GM19239 (cell line): ENCODE measurements at regions not wholly inside any gene's neighbourhood (a gene's known extent, or its start where the extent isn't known, plus 50 kb on each side); places are given as distances from the start of the nearest gene placed in this dataset.
"Not testable (repeated sequence)": the region's sequence is repeated elsewhere in the genome, so short reads cannot be mapped to it uniquely, and the experiment has no call there.

Source experiments
- DNase-seq: peaks from one replicate; pipeline ENCODE4 v3.0.0; 2011; ENCODE audit warnings: low spot score; ENCODE audit not compliant: insufficient read length
- FAIRE-seq: peaks from 2 replicates; lab custom pipeline; 2011; peaks lifted over from hg19 to GRCh38; lab: Jason Lieb, UNC

DNA sequence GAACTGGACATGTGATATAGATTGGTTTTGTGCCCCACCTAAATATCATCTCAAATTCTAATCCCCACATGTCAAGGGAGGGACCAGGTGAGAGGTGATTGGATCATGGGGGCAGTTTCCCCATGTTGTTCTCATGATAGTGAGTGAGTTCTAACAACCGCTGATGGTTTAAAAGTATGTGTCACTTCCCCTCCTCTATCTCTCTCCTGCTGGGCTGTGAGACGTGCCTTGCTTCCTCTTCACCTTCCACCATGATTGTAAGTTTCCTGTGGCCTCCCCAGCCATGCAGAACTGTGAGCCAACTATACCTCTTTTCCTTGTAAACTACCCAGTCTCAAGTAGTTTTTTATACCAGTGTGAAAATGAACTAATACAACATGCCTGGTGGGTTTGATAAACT, 1122.5 kb downstream of the TMEM121 start:
- not testable (repeated sequence) for FAIRE-seq, DNase-seq

DNA sequence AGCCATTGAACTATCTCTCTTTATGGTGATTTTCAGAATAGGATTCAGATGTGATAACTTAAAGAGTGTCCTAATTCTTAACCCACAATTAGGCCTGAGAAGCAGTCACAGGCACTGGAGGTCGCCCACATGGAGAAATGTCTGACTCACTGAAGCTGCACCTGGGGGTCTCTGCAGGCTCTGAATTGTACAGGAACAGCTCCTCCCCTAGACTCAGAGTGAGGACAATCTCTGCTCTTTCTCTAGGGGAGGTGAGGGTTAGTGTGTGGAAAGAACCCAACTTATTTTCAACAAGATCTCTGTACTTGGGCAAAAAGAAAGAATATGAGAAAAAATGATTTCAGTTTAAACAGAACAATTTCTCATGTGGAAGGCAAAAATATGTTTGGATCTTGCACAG, 1124.6 kb downstream of the TMEM121 start:
- FAIRE-seq: no peak
- DNase-seq: no peak

DNA sequence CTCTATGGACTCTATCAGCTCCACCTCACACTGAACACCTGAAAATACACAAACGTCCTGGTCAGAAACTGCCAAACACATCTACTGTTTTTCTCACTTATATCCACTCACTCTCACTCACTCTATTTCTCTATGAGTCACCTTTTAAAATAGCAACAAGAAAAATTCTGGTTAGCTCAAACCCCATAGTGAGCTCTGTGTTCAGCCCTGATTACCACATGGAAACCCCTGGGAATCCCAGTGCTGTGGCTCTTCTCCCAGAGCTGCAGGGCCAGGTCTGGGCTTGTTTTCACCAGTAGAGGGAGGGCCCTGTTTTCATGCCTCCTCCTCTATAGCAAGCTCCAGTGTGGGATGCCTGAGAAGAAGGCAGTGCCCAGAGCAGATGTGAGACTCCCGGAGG, 1126.1 kb downstream of the TMEM121 start:
- peak; percentile 64 for FAIRE-seq
- DNase-seq: no peak

DNA sequence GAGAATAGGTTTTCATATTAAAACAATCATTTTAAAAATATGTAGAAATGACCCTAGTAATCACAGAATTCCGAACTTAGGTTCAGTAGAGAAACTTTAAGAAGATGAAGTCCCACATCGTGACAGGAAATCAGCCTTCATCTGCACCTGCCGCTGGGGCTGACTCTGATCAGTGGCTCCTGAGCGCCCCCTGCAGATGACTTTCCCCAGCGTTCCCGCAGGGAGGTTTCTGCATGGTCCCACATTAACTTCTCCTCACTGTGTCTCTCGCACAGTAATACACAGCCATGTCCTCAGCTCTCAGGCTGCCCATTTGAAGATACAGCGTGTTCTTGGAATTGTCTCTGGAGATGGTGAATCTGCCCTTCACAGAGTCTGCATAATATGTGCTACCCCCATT, 1131.1 kb downstream of the TMEM121 start:
- DNase-seq (no peak), FAIRE-seq (no peak)

DNA sequence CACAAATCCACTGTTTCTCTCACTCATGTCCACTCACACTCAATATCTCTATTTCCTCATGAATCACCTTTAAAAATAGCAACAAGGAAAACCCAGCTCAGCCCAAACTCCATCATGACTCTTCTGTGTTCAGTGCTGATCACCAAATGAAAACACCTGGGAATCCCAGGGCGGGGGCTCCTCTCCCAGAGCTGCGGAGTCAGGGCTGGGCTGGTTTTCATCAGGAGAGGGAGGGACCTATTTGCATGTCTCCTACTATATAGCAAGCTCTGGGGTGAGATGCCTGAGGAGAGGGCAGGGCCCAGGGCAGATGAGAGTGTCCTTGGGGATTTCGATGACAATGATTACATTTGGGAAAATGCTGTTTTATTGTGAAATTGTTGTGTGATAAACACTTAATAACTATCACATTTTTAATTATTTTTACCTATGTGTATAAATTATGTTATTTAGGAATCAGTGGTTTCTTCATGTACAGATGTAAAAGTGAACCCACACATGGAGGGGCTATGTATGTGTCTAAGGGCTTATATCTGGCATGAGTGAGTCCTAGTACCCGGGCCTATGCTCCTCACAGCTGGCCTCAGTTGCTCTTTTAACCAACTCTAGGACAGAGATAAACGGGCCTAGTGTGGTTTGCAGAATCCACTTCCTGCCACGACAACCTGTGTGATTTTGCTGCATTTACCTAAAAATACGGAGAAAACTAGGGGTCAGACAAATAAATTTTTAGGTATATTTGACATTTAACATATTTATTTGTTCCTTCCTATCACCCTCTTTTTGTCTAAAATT, 1131.9 kb downstream of the TMEM121 start:
- not testable (repeated sequence) for DNase-seq
- FAIRE-seq: peak; percentile 39

DNA sequence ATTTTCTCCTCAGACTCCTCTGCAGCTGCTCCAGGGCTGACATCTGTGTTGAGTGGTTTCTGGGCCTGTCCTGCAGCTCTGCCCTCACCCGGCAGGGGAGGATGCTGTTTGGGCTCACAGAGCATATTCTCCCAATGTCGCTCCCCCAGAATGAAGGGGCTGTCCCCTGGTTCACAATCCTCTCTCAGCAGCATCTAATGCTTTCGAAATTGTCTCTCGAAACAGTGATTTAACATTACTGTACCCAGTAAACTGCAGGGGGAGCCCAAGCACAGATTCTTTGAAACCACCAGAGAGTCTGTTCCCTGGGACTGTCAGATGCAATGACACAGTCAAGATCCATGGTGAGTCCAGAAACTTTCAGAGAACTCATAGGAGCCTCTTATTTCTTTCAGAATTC, 1135.2 kb downstream of the TMEM121 start:
- DNase-seq: not testable (repeated sequence)
- peak; percentile 86 for FAIRE-seq

DNA sequence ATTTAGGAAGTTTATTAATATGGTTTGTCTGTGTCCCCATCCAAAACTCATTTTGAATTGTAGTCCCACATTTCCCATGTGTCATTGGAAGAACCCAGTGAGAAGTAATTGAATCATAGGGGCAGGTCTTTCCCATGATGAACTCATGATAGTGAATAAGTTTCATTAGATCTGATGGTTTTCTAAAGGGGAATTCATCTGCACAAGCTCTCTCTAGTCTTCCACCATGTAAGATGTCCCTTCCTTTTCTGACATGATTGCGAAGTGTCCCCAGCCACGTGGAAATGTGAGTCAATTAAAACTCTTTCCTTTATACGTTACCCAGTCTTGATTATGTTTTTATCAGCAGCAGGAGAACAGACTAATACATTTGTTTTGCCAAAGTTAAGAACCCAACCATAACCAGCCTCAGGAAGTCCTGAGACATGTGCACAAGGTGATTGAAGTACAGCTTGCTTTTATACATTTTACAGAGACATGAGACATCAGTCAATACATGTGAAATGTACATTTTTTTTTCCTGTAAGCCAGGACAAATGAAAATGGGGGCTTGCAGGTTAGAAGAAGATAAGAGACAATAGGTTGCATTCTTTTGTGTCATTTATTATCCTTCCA, 1136.7 kb downstream of the TMEM121 start:
- DNase-seq (no peak), FAIRE-seq (peak; percentile 54)

DNA sequence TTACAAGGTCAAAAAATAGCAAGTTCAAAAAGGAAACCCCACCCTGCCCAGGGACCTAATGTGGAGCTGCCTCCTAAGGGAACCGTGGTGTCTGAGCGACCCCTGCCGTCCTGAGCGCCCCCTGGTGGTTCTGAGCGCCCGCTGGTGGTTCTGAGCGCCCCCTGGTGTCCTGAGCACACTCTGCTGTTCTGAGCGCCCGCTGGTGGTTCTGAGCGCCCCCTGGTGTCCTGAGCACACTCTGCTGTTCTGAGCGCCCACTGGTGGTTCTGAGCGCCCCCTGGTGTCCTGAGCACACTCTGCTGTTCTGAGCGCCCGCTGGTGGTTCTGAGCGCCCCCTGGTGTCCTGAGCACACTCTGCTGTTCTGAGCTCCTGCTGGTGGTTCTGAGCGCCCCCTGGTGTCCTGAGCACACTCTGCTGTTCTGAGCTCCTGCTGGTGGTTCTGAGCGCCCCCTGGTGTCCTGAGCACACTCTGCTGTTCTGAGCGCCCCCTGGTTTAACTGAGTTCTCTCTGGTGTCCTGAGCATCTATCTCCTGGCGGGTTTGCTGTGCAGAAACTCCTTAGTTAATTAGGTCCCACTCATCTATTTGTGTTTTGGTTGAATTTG, 1137.5 kb downstream of the TMEM121 start:
- DNase-seq: not testable (repeated sequence)
- peak; percentile 98 for FAIRE-seq

DNA sequence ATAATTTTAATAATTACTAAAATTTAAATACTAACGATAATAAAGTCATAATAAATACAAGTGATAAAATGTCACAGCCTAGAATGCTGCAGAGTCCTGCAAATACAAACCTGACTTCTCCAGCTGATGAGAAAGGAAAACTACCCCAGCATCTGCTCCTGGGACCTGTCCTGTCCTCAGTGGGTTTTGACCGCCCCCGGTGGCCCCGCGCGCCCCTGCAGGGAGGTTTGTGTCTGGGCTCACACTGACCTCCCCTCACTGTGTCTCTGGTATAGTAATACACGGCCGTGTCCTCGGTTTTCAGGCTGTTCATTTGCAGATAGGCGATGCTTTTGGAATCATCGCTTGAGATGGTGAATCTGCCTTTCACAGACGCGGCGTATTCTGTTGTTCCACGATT, 1139.4 kb downstream of the TMEM121 start:
- FAIRE-seq: no peak
- DNase-seq: no peak

DNA sequence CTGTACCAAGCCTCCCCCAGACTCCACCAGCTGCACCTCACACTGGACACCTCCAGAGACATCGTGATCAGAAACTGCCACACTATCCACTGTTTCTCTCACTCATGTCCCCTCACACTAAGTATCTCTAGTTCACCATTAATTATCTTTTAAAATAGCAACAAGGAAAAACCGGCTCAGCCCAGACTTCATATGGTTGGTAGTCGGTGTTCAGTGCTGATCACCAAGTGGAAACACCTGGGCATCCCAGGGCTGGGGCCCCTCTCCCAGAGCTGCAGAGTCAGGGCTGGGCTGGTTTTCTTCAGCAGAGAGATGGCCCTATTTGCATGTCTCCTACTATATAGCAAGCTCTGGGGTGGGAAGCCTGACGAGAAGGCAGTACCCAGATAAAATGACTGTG, 1140.0 kb downstream of the TMEM121 start:
- no peak for FAIRE-seq

DNA sequence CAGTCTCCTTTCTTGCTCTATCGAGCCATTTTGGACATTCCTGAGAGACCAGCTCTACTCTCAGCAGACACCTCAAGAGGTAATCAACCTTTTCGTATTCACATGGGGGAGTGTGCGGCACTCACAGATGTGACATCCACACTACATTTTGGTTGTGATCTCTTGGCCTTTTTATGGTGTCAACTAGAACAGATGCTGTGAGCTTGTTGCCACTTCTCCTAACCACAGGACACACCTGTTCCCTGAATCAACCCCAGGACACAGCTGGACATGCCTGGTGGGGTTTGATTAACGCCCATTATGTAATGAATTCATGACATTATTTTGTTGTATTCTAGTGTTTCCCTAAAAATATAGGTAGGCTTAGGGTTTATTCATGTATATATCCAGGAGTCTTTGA, 1143.6 kb downstream of the TMEM121 start:
- DNase-seq (no peak), FAIRE-seq (no peak)

More for the DNA sequence above, 1140.0 kb downstream of the TMEM121 start:
- no peak for DNase-seq

DNA sequence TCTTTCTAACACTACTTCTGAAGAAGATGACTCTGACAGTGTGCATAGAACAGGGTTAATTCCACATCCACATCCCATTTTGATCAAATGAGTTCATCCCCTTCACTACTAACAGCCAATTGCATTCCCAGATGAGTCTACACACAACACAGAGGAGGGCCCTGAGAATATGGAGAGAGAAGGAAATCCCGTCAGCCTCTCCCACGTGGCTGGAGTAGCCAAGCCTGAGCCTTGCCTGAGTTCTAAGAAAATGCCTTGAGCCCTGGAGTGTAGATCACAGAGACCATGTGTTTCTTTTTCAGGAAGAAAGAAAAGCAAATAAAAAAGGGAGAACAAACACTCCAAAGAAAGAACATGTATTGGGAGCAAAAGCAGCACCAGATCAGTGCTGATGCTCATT, 1147.7 kb downstream of the TMEM121 start:
- FAIRE-seq: peak; percentile 23
- DNase-seq: not testable (repeated sequence)

DNA sequence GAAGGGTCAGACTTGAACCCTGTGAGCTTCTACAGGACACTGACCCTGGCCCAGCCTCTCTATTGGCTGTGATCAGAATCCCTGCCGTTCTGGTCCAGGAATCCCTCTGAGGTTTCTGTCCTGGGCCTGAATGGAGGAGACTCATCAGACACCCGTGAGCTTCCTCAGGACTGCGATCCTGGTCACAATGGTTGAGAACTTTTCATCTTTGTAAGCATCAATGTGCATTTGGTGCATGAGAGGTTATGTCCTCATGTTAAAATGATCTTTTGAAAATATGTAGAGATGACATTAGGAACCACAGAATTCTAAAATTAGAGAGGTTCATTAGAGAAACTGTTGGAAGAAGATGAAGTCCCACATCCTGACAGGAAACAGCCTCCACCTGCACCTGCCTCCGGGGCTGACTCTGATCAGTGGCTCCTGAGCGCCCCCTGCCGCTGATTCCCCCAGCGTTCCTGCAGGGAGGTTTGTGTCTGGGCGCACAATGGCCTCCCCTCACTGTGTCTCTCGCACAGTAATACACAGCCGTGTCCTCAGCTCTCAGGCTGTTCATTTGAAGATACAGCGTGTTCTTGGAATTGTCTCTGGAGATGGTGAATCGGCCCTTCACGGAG, 1148.2 kb downstream of the TMEM121 start:
- peak; percentile 91 for FAIRE-seq
- not testable (repeated sequence) for DNase-seq

DNA sequence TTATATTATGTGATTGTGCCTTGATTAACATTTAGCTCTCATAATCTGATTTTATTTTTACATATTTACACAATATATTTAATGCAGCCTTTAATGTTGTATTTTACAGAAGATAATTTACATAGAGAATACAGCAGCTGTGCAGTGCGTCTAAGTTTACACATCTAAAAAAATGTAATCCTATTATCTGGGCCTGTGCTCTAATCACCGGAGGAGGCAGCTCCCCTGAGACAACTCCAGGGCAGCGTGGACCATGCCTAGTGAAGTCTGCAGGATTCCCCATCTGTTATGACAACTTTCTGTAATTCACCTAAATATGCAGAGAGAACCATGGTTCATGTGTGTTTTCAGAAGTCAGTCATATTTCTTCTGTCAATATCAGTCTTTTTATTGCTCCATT, 1149.3 kb downstream of the TMEM121 start:
- DNase-seq, FAIRE-seq: not testable (repeated sequence)

DNA sequence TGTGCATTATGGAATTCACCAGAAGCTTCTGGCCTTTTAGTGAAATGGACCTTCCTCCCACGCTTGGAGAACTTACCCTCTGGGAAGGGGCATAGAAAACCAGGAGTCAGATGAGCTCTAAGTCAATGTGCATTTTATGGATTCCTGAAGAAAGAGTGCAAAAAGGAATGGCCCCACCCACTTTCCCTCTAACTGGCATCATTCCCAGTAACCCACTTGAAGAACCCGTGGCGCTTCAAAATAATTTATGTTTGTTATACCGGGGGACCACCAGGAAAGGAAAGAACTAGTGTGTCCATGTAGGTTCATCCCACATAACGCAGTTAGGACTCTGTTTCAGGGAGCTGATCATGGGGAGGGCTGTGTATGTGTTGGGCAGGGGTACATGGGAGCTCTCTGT, 1153.4 kb downstream of the TMEM121 start:
- no peak for FAIRE-seq
- no peak for DNase-seq

DNA sequence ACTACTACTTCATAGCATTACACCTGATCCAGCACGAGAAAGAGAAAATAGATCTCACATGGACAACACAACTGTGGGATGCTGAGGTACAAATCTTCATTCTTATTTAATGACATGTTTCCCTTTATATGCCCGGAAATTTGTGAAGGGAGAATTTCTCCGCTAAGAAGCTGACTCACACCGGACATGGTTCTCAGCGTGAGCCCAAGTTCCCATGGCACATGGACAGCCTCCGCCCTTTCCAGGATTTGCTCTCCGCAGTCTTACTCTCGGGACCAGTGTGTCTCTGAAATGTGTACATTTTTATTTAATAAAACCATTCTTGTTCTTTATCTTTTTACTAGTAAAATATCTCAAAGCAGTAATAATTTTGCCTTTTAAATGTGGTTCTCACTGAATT, 1154.8 kb downstream of the TMEM121 start:
- FAIRE-seq (no peak), DNase-seq (no peak)

DNA sequence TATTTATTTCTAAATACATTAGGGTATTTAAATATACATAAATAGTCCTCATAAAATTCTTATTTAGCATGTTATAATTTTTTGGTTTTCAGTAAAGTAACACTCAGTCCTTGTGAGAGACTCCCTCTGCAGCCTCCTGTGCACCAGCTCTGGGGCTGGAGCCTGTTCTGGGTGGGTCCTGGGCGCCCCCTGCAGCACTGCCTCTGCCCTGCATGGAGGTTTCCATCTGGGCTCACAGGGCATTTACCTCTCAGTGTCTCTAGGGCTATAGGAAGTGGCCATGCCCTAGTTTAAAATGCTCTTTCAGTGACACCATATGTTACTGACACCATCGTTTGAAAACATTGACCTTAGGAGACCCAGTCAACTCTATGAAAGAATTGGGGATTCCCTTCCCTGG, 1155.2 kb downstream of the TMEM121 start:
- FAIRE-seq: peak; percentile 18
- no peak for DNase-seq

DNA sequence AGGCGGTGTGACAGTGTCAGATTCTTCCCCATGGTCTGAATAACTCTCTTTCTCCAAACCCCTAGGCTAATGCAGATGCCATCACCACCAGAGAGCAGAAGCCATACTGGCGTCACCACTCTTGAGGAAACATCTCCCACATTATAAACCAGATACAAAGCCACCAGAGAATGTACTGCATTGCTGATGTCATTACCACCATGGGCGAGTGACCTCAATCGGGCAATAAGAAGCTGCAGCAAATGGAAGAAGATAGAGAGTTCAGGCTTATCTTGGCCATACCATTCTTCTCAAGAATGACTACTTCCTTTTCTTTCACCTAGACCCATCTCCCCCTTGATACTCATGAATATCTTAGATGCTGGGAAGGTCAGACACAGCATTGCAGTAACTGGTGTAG, 1157.2 kb downstream of the TMEM121 start:
- FAIRE-seq (no peak), DNase-seq (no peak)

DNA sequence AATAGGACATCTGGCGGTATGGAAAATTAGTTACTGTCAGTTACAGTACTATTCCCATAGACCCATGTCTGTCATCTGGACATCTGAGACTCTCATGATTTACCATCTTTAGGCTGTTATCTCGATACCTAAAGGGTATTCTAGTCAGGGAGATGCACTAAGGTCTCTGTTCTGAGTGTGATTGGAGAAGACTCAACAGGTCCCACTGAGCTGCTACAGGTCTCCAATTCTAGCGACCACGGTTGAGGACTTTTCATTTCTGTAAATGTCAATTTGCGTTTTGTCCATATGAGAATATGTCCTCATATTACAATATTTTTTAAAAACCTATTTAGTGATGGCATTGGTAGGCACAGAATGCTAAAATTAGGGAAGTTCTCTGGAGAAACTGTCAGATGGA, 1160.2 kb downstream of the TMEM121 start:
- no peak for FAIRE-seq
- DNase-seq: no peak

DNA sequence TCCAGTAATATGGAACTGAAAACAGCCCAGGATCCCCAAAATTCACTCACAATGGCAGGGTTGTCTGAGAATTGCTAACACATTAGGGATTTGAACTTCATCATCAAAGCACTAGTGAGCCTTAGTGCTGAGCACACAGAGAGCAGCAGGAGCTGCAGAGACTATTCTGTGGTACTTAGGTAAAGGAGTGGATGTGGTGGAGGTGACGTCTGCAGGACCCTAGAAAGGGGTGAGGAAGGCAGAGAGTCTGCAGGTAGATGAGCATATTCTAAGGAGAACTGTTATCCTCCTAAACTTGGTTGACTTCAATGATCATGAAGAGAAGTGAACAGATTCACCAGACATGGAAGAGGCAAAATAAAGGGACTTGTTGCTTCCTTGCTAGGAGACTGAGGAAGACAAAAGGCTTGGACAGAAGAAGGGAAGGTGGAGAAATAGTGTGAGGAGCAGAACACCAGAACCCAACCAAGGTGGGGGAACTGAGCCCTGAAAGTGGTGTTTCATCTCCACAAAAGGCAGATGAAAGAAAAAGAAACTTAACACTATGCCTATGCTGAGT, 1164.0 kb downstream of the TMEM121 start:
- FAIRE-seq: no peak

More for the DNA sequence above, 1164.0 kb downstream of the TMEM121 start:
- no peak for DNase-seq
